LNCaP clone FGC (cell line): ENCODE measurements at regions not wholly inside any gene's neighbourhood (a gene's known extent, or its start where the extent isn't known, plus 50 kb on each side); places are given as distances from the start of the nearest gene placed in this dataset.

Experiments
- DNase-seq: peaks from one replicate; pipeline ENCODE4 v3.0.0-alpha.2; 2011; ENCODE audit warnings: low read depth
- H3K4me3 ChIP-seq: 2 replicates; pipeline ENCODE4 v1.5.1; 2011; ENCODE audit warnings: mild to moderate bottlenecking, low read depth, low read length, control low read depth
- TF ChIP-seq, protein P1 (sequence below): IDR thresholded peaks from 2 replicates; pipeline ENCODE4 v1.5.1; 2012; ENCODE audit warnings: mild to moderate bottlenecking; ENCODE audit not compliant: control insufficient read depth, insufficient read depth; ENCODE audit errors: extremely low read depth

DNA sequence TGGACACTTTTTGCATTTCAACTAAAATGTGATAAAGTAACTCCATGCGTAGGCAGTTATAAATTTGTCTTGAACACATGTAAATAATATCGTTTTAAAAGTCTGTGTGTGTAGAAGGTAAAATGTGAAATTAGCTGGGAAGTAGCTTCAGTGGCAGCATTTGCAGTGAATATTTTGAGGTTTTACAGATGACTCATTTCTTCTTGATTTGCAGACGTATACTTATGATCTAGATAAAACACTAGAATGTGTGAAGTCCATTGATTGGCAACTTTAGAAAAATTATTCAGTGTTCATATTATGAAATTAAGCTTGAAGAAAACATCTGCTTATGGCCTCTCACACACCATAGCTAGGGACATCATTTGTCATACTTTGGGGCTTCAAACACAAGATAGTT lies 788.6 kb upstream of the NOVA1 start:
- H3K4me3 ChIP-seq = no peak overlapping the region
- no peak for DNase-seq
- TF ChIP-seq, protein P1, sequence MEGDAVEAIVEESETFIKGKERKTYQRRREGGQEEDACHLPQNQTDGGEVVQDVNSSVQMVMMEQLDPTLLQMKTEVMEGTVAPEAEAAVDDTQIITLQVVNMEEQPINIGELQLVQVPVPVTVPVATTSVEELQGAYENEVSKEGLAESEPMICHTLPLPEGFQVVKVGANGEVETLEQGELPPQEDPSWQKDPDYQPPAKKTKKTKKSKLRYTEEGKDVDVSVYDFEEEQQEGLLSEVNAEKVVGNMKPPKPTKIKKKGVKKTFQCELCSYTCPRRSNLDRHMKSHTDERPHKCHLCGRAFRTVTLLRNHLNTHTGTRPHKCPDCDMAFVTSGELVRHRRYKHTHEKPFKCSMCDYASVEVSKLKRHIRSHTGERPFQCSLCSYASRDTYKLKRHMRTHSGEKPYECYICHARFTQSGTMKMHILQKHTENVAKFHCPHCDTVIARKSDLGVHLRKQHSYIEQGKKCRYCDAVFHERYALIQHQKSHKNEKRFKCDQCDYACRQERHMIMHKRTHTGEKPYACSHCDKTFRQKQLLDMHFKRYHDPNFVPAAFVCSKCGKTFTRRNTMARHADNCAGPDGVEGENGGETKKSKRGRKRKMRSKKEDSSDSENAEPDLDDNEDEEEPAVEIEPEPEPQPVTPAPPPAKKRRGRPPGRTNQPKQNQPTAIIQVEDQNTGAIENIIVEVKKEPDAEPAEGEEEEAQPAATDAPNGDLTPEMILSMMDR = no peak

DNA sequence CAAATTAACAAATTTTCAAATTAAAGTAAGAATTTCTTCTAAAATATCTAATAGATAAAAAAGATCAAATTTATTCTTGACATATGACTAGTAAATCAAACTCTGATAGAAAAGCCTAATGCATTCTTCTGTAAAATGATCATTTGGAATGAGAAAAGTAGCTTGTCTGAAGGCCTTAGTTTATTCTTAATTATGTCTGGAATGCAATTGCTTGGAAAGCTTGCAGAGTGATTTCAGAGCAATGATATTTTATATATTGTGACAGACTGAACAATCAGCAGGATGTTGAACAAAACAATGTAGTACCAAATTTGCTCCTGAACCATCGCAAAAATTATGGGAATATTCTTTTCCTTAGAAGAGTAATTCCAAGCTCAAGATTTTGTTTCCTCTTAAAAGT lies 789.6 kb upstream of the NOVA1 start:
- TF ChIP-seq, protein P1 = no peak

DNA sequence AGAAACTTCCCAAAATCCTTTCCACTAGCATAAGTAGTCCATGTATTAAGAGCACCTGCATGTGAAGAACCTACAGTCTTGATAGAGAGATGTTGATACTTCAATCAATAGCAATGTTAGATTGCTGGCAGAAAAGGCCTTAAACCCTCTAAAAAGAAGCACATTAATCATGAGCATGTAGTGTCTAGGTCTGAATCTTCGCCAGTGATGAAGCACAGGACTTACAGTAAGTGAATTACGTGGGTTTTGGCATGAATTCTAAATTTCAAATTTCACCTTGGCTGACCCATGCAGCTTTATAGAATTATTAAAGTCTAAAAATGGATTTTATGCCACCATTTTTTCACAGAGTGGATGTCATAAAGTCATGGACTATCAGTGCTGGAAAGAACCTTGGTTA lies 791.6 kb upstream of the NOVA1 start:
- DNase-seq = no peak
- TF ChIP-seq, protein P1 = no peak
- H3K4me3 ChIP-seq = no peak overlapping the region

More for the DNA sequence above, 789.6 kb upstream of the NOVA1 start:
- DNase-seq = no peak
- H3K4me3 ChIP-seq = no peak overlapping the region

DNA sequence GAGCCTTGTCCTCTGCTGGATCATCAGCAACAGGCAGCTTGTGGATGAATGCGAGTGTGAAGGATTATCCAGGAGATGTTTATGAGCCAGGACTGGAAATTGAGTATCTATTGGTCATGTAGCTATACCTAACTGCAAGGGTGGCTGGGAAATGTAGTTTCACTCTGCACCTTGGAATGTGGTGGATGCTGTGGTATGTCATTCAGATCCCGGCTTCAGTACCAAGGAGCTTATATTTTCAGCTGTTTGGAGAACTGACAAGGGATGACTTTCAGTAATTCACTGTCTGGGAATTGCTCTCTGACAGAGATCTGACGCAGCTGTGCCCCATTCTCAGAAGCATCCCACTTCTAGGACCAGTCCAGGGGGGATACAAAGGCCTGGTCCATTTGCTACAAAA lies 792.3 kb upstream of the NOVA1 start:
- H3K4me3 ChIP-seq = no peak overlapping the region
- TF ChIP-seq, protein P1 = no peak
- no peak for DNase-seq

DNA sequence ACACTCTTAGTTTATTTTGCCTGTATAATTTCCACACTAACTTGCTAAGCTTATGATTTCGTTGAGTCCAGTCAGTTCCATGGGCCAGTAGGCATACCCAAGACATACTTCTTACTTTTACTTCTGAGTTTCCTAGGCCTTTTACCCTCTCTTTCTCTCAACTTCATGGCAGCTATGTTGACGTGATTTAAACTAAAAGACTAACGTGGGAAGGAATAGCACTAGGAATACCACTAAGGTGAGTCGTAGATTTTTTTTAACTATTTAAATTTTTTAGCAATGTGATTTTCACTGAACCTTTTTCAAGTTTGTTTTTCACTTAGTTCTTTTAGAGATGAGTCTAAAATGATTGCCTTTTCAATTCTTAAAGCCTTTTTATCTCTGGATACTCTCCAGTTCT lies 793.5 kb upstream of the NOVA1 start:
- no peak overlapping the region for H3K4me3 ChIP-seq
- TF ChIP-seq, protein P1 = no peak
- DNase-seq = no peak

DNA sequence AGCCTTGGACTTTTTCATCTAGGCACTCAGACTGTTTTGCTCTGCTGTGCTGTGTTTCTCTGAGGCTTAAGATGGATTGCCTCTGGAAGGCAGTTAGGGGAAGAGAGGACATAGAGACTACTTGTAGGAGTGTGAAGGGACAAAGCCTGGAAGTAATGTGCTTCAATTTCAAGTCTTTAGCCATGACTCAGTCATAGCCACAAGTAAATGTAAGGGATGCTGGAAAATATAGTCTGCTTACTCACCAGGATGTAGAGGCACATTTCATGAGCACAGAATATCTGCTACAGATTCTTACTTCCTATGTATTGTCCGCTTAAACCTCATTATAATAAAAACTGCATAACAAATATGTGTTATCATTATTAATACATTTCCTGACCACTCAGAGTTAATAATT lies 794.3 kb upstream of the NOVA1 start:
- no peak for DNase-seq
- TF ChIP-seq, protein P1 = no peak

DNA sequence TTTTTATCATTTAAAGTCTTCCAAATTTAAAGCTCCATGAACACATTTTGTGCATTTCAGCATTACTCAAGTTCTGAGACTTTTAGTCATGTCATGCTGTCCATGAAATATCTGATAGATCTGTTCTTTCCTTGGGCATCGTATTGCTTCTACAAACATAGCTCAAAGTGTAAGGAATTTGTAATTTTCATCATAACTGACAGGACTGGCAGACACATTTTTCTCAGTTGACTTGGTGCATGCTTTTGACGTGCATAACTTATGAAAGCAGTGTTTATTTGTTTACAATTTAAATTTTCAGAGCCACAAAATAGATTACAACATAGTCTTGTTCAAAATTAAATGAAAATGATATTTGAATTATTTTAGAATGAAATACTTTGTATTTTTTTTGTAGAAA lies 812.1 kb upstream of the NOVA1 start:
- TF ChIP-seq, protein P1 = no peak
- H3K4me3 ChIP-seq = no peak overlapping the region
- DNase-seq = no peak

More for the DNA sequence above, 794.3 kb upstream of the NOVA1 start:
- H3K4me3 ChIP-seq = no peak overlapping the region
